WTC11 (cell line): ENCODE measurements at regions not wholly inside any gene's neighbourhood (a gene's known extent, or its start where the extent isn't known, plus 50 kb on each side); places are given as distances from the start of the nearest gene placed in this dataset.

Experiments
- ATAC-seq: fragments of 200-7000 bp; cut with Tn5 transposase; 2 replicates; pipeline ENCODE4 v1.10.0; 2021; ENCODE audit warnings: mild to moderate bottlenecking, moderate library complexity
- CTCF ChIA-PET: fragments of 300-600 bp; sonication (Branson Sonifier 250); formaldehyde crosslinking; loops from one replicate; lab custom pipeline; 2021; ENCODE audit warnings: antibody characterized with exemption; lab: Charles Lee
- POLR2A ChIA-PET: fragments of 350-600 bp; sonication (Branson Sonifier 250); formaldehyde crosslinking; loops from one replicate; lab custom pipeline; 2021; ENCODE audit warnings: antibody characterized with exemption; lab: Charles Lee
- DNase-seq: peaks from one replicate; pipeline ENCODE4 v3.0.0; 2021; ENCODE audit warnings: low spot score
- H3K27ac Mint-ChIP-seq: 2 replicates; pipeline ENCODE4 v1.8.0; 2021; ENCODE audit warnings: mixed read lengths
- H3K27me3 Mint-ChIP-seq: 2 replicates; pipeline ENCODE4 v1.8.0; 2021; ENCODE audit warnings: low read depth, mild to moderate bottlenecking, moderate library complexity, mixed read lengths
- H3K36me3 Mint-ChIP-seq: 2 replicates; pipeline ENCODE4 v1.8.0; 2021; ENCODE audit warnings: mixed read lengths
- H3K4me1 Mint-ChIP-seq: 2 replicates; pipeline ENCODE4 v1.8.0; 2022; ENCODE audit warnings: mixed read lengths
- H3K4me3 Mint-ChIP-seq: 2 replicates; pipeline ENCODE4 v1.8.0; 2021; ENCODE audit warnings: mild to moderate bottlenecking, moderate library complexity, mixed read lengths
- H3K9me3 Mint-ChIP-seq: 2 replicates; pipeline ENCODE4 v1.8.0; 2021; ENCODE audit warnings: mixed read lengths
- ESRRA ChIP-seq: sonication (generic); formaldehyde crosslinking; IDR thresholded peaks from 2 replicates; pipeline ENCODE4 v1.8.1; 2022; ENCODE audit warnings: mild to moderate bottlenecking, missing genetic modification reagents, borderline replicate concordance
- FOXJ3 ChIP-seq: sonication (generic); formaldehyde crosslinking; IDR thresholded peaks from 2 replicates; pipeline ENCODE4 v1.9.0; 2021; ENCODE audit warnings: missing genetic modification reagents, mild to moderate bottlenecking, borderline replicate concordance
- FOXP1 ChIP-seq: sonication (generic); formaldehyde crosslinking; IDR thresholded peaks from 2 replicates; pipeline ENCODE4 v1.8.0; 2022; ENCODE audit warnings: missing genetic modification reagents, mild to moderate bottlenecking, moderate library complexity, borderline replicate concordance
- MYBL2 ChIP-seq: sonication (generic); formaldehyde crosslinking; IDR thresholded peaks from 2 replicates; pipeline ENCODE4 v1.8.1; 2023; ENCODE audit warnings: mild to moderate bottlenecking, moderate library complexity, missing genetic modification reagents
- NR3C1 ChIP-seq: sonication (generic); formaldehyde crosslinking; conservative IDR thresholded peaks from 2 replicates; pipeline ENCODE4 v1.8.1; 2023; ENCODE audit warnings: low read depth, mild to moderate bottlenecking, missing genetic modification reagents
- PRDM15 ChIP-seq: sonication (generic); formaldehyde crosslinking; IDR thresholded peaks from 2 replicates; pipeline ENCODE4 v1.8.0; 2022; ENCODE audit warnings: missing genetic modification reagents
- SOX15 ChIP-seq: fragments of 250-450 bp; sonication (Bioruptor Pico); IDR thresholded peaks from 2 replicates; pipeline ENCODE4 v1.9.0; 2021; ENCODE audit warnings: mild to moderate bottlenecking
- ZMAT4 ChIP-seq: fragments of 250-450 bp; sonication (Bioruptor Pico); IDR thresholded peaks from 2 replicates; pipeline ENCODE4 v1.9.0; 2021; ENCODE audit warnings: mild to moderate bottlenecking
- ZNF219 ChIP-seq: sonication (generic); formaldehyde crosslinking; IDR thresholded peaks from 2 replicates; pipeline ENCODE4 v1.8.0; 2023; ENCODE audit warnings: missing genetic modification reagents, mild to moderate bottlenecking, borderline replicate concordance
- ZNF317 ChIP-seq: sonication (generic); formaldehyde crosslinking; IDR thresholded peaks from 2 replicates; pipeline ENCODE4 v1.8.1; 2023; ENCODE audit warnings: low read depth, mild to moderate bottlenecking, moderate library complexity, missing genetic modification reagents, borderline replicate concordance
- TF ChIP-seq, protein P1 (sequence below): fragments of 250-450 bp; sonication (Bioruptor Pico); IDR thresholded peaks from 2 replicates; pipeline ENCODE4 v1.9.0; 2021; ENCODE audit warnings: mild to moderate bottlenecking, borderline replicate concordance
- TF ChIP-seq, protein P2 (sequence below): sonication (generic); formaldehyde crosslinking; IDR thresholded peaks from 2 replicates; pipeline ENCODE4 v1.8.1; 2023; ENCODE audit warnings: mild to moderate bottlenecking, missing genetic modification reagents, moderate library complexity

DNA sequence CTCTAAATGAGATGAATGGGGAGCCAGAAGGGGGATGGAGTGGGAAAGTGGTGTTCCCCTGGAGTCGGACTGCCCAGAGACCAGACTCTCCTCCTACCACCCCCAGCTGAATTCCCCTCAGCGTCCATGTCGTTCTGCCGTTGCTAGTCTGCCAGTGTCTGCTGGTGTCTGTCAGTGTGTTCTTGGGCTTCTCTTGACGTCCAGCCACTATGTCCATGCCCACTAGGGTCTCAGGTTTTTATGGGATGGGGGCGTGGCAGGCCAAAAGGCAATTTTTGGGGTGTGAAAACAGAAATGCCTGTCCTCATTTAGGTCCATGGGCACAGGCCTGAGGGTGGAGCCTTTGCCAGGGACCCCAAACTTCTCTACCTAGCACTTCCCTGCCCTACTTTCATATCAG lies 589.6 kb downstream of the IGSF11 start:
- ChIA-PET POLR2A (no interaction called here), CTCF (no interaction called here)
- no peak overlapping the region for H3K4me3 Mint-ChIP-seq
- no peak overlapping the region for H3K27ac Mint-ChIP-seq
- peaks cover 3% of the 10 kb centered on the region; the same call in 1 of the 2 replicates for H3K4me1 Mint-ChIP-seq
- no peak for ATAC-seq
- no peaks in the 10 kb centered on the region for H3K36me3 Mint-ChIP-seq
- no peak for DNase-seq
- H3K9me3 Mint-ChIP-seq, result peaks cover 7% of the 10 kb centered on the region
- TF ChIP-seq PRDM15 (CRISPR knock-in tag), result no peak
- TF ChIP-seq, protein P1, sequence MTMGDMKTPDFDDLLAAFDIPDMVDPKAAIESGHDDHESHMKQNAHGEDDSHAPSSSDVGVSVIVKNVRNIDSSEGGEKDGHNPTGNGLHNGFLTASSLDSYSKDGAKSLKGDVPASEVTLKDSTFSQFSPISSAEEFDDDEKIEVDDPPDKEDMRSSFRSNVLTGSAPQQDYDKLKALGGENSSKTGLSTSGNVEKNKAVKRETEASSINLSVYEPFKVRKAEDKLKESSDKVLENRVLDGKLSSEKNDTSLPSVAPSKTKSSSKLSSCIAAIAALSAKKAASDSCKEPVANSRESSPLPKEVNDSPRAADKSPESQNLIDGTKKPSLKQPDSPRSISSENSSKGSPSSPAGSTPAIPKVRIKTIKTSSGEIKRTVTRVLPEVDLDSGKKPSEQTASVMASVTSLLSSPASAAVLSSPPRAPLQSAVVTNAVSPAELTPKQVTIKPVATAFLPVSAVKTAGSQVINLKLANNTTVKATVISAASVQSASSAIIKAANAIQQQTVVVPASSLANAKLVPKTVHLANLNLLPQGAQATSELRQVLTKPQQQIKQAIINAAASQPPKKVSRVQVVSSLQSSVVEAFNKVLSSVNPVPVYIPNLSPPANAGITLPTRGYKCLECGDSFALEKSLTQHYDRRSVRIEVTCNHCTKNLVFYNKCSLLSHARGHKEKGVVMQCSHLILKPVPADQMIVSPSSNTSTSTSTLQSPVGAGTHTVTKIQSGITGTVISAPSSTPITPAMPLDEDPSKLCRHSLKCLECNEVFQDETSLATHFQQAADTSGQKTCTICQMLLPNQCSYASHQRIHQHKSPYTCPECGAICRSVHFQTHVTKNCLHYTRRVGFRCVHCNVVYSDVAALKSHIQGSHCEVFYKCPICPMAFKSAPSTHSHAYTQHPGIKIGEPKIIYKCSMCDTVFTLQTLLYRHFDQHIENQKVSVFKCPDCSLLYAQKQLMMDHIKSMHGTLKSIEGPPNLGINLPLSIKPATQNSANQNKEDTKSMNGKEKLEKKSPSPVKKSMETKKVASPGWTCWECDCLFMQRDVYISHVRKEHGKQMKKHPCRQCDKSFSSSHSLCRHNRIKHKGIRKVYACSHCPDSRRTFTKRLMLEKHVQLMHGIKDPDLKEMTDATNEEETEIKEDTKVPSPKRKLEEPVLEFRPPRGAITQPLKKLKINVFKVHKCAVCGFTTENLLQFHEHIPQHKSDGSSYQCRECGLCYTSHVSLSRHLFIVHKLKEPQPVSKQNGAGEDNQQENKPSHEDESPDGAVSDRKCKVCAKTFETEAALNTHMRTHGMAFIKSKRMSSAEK, result no peak
- no peak for TF ChIP-seq ZNF317 (CRISPR knock-in tag)
- TF ChIP-seq NR3C1 (CRISPR knock-in tag), result no peak
- no peak for TF ChIP-seq SOX15 (CRISPR knock-in tag)
- no peak for TF ChIP-seq ESRRA (CRISPR knock-in tag)
- no peak for TF ChIP-seq ZMAT4 (CRISPR knock-in tag)
- no peak for TF ChIP-seq FOXP1 (CRISPR knock-in tag)
- H3K27me3 Mint-ChIP-seq, result no peaks in the 10 kb centered on the region

GRCh38 chr3:118447339-118447738 lies 587.3 kb downstream of the IGSF11 start:
- DNase-seq (no peak), ATAC-seq (no peak)
- Mint-ChIP-seq H3K4me3 (no peak overlapping the region), H3K27ac (no peak overlapping the region), H3K9me3 (peaks cover 30% of the 10 kb centered on the region), H3K4me1 (peaks cover 3% of the 10 kb centered on the region; the same call in 1 of the 2 replicates), H3K36me3 (peaks cover 12% of the 10 kb centered on the region), H3K27me3 (no peaks in the 10 kb centered on the region)
- TF ChIP-seq ZNF219 (CRISPR knock-in tag), result no peak
- TF ChIP-seq, protein P2, sequence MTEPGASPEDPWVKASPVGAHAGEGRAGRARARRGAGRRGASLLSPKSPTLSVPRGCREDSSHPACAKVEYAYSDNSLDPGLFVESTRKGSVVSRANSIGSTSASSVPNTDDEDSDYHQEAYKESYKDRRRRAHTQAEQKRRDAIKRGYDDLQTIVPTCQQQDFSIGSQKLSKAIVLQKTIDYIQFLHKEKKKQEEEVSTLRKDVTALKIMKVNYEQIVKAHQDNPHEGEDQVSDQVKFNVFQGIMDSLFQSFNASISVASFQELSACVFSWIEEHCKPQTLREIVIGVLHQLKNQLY, result no peak
- CTCF ChIA-PET, result no interaction called here
- POLR2A ChIA-PET, result no interaction called here

DNA sequence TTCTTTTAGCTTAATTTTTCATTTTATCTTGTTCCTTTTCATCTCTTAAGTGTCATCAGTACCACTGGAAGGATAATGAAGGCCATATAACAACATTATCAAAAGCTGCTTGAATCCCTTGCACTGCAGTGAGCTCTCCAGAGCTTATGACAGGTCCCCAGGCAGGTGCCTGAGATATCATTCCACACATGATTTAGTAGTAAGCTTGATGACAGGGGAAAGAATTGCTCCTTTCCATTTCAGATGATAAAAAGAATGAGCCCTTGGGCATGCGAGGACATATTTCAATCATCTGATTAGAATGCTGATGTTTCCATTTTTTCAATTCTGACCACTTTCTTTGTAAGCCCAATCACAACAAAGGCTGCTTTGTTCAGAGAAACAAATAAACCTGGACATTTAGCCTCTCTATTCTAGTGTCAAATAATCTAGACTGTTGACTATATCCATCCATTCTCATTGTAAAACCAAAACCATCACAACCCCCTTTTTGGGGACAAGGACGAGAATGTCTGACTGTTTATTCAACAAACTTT lies 567.8 kb downstream of the IGSF11 start:
- TF ChIP-seq FOXJ3 (CRISPR knock-in tag) (no peak), MYBL2 (CRISPR knock-in tag) (no peak)
- no peak overlapping the region for H3K4me3 Mint-ChIP-seq
- no peak overlapping the region for H3K27ac Mint-ChIP-seq
- ATAC-seq (no peak), DNase-seq (no peak)
- no peaks in the 10 kb centered on the region for H3K36me3 Mint-ChIP-seq
- POLR2A ChIA-PET, result no interaction called here
- H3K4me1 Mint-ChIP-seq, result no peaks in the 10 kb centered on the region; the same call in 1 of the 2 replicates
- peaks cover 8% of the 10 kb centered on the region; the same call in 1 of the 2 replicates for H3K9me3 Mint-ChIP-seq
- H3K27me3 Mint-ChIP-seq, result no peaks in the 10 kb centered on the region
- CTCF ChIA-PET, result no interaction called here
